Glutamatergic neuron (in vitro differentiated cells): ENCODE measurements at regions not wholly inside any gene's neighbourhood (a gene's known extent, or its start where the extent isn't known, plus 50 kb on each side); places are given as distances from the start of the nearest gene placed in this dataset.
"Not testable (repeated sequence)": the region's sequence is repeated elsewhere in the genome, so short reads cannot be mapped to it uniquely, and the experiment has no call there.

ENCODE experiments used
- DNase-seq: peaks from one replicate; pipeline ENCODE4 v3.0.0; 2022
- H3K27ac Mint-ChIP-seq: one replicate; pipeline ENCODE4 v1.8.0; 2020; ENCODE audit warnings: mild to moderate bottlenecking, mixed read lengths, inconsistent platforms; ENCODE audit not compliant: unreplicated experiment
- H3K27me3 Mint-ChIP-seq: one replicate; pipeline ENCODE4 v1.8.0; 2020; ENCODE audit warnings: mild to moderate bottlenecking, moderate library complexity, mixed read lengths, inconsistent platforms; ENCODE audit not compliant: unreplicated experiment
- H3K36me3 Mint-ChIP-seq: one replicate; pipeline ENCODE4 v1.8.0; 2020; ENCODE audit warnings: mild to moderate bottlenecking, mixed read lengths, inconsistent platforms; ENCODE audit not compliant: unreplicated experiment
- H3K4me1 Mint-ChIP-seq: one replicate; pipeline ENCODE4 v1.8.0; 2020; ENCODE audit warnings: mild to moderate bottlenecking, low read depth, mixed read lengths, inconsistent platforms; ENCODE audit not compliant: unreplicated experiment
- H3K4me3 Mint-ChIP-seq: one replicate; pipeline ENCODE4 v1.8.0; 2020; ENCODE audit warnings: mild to moderate bottlenecking, mixed read lengths, inconsistent platforms; ENCODE audit not compliant: unreplicated experiment
- H3K9me3 Mint-ChIP-seq: one replicate; pipeline ENCODE4 v1.8.0; 2020; ENCODE audit warnings: mild to moderate bottlenecking, moderate library complexity, mixed read lengths, inconsistent platforms; ENCODE audit not compliant: unreplicated experiment
- CTCF ChIP-seq: fragments of 200-600 bp; sonication (generic); IDR thresholded peaks from one replicate; pipeline ENCODE4 v1.5.0; 2021; ENCODE audit not compliant: partially characterized antibody, unreplicated experiment

GRCh38 chr12:18827913-18828312 lies 90.0 kb downstream of the CAPZA3 start:
- Mint-ChIP-seq H3K27me3 (no peaks in the 10 kb centered on the region), H3K9me3 (peaks cover 2% of the 10 kb centered on the region), H3K4me3 (no peak overlapping the region), H3K27ac (no peak overlapping the region), H3K36me3 (peaks cover 10% of the 10 kb centered on the region), H3K4me1 (peaks cover 4% of the 10 kb centered on the region)
- TF ChIP-seq CTCF: no peak
- no peak for DNase-seq

GRCh38 chr12:18828483-18828882 lies 90.6 kb downstream of the CAPZA3 start:
- Mint-ChIP-seq H3K9me3 (peaks cover 2% of the 10 kb centered on the region), H3K4me1 (peaks cover 4% of the 10 kb centered on the region), H3K27ac (no peak overlapping the region), H3K4me3 (no peak overlapping the region), H3K36me3 (peaks cover 10% of the 10 kb centered on the region), H3K27me3 (no peaks in the 10 kb centered on the region)
- no peak for DNase-seq
- TF ChIP-seq CTCF: no peak

- DNase-seq: no peak
- Mint-ChIP-seq H3K9me3 (peaks cover 2% of the 10 kb centered on the region), H3K27ac (no peak overlapping the region), H3K36me3 (peaks cover 10% of the 10 kb centered on the region), H3K4me1 (peaks cover 4% of the 10 kb centered on the region), H3K4me3 (no peak overlapping the region), H3K27me3 (no peaks in the 10 kb centered on the region)
- TF ChIP-seq CTCF: no peak
These were observed 91.1 kb downstream of the CAPZA3 start for GRCh38 chr12:18828987-18829386.

- H3K4me1 Mint-ChIP-seq: peaks cover 11% of the 10 kb centered on the region
- not testable (repeated sequence) for H3K9me3 Mint-ChIP-seq, H3K36me3 Mint-ChIP-seq
These were observed 95.0 kb downstream of the CAPZA3 start for GRCh38 chr12:18832932-18833331.

GRCh38 chr12:18837025-18837424 lies 99.1 kb downstream of the CAPZA3 start:
- no peak for TF ChIP-seq CTCF
- peaks cover 6% of the 10 kb centered on the region for H3K27me3 Mint-ChIP-seq
- peaks cover 7% of the 10 kb centered on the region for H3K4me1 Mint-ChIP-seq
- no peaks in the 10 kb centered on the region for H3K9me3 Mint-ChIP-seq
- no peak for DNase-seq
- no peak overlapping the region for H3K4me3 Mint-ChIP-seq
- H3K36me3 Mint-ChIP-seq: peaks cover 5% of the 10 kb centered on the region
- H3K27ac Mint-ChIP-seq: peak overlapping the region; percentile 59

More at GRCh38 chr12:18832932-18833331, 95.0 kb downstream of the CAPZA3 start:
- not testable (repeated sequence) for DNase-seq, H3K4me3 Mint-ChIP-seq, H3K27ac Mint-ChIP-seq, H3K27me3 Mint-ChIP-seq

- H3K27ac Mint-ChIP-seq: no peak overlapping the region
- H3K4me3 Mint-ChIP-seq: no peak overlapping the region
- H3K27me3 Mint-ChIP-seq: peaks cover 6% of the 10 kb centered on the region
- peaks cover 5% of the 10 kb centered on the region for H3K36me3 Mint-ChIP-seq
- no peak for TF ChIP-seq CTCF
- H3K9me3 Mint-ChIP-seq: no peaks in the 10 kb centered on the region
- no peak for DNase-seq
- H3K4me1 Mint-ChIP-seq: peaks cover 7% of the 10 kb centered on the region
These were observed 99.6 kb downstream of the CAPZA3 start for GRCh38 chr12:18837505-18837904.

- not testable (repeated sequence) for H3K27me3 Mint-ChIP-seq, H3K36me3 Mint-ChIP-seq, DNase-seq, H3K27ac Mint-ChIP-seq, H3K4me3 Mint-ChIP-seq, H3K9me3 Mint-ChIP-seq
- H3K4me1 Mint-ChIP-seq: peaks cover 13% of the 10 kb centered on the region
These were observed 103.1 kb downstream of the CAPZA3 start for GRCh38 chr12:18840997-18841396.
